NCI-H187 treated with DMSO at 0.1 percent for 48 hours (cell line): ENCODE measurements at regions not wholly inside any gene's neighbourhood (a gene's known extent, or its start where the extent isn't known, plus 50 kb on each side); places are given as distances from the start of the nearest gene placed in this dataset.
"Not testable (repeated sequence)": the region's sequence is repeated elsewhere in the genome, so short reads cannot be mapped to it uniquely, and the experiment has no call there.

ENCODE experiments used
- DNase-seq: peaks from one replicate; lab custom pipeline; 2025; lab: John Stamatoyannopoulos, UW

GRCh38 chr16:64297863-64298600 is 823.8 kb downstream of the CDH11 start:
- DNase-seq = no peak

GRCh38 chr16:64295466-64295865 is 826.4 kb downstream of the CDH11 start:
- no peak for DNase-seq

GRCh38 chr16:64292953-64293352 is 828.9 kb downstream of the CDH11 start:
- DNase-seq = no peak

- DNase-seq = no peak
These were observed 829.7 kb downstream of the CDH11 start for GRCh38 chr16:64292161-64292560.

- DNase-seq = no peak
These were observed 831.4 kb downstream of the CDH11 start for GRCh38 chr16:64290461-64290860.

- no peak for DNase-seq
These were observed 834.0 kb downstream of the CDH11 start for GRCh38 chr16:64287655-64288528.

- no peak for DNase-seq
These were observed 839.7 kb downstream of the CDH11 start for GRCh38 chr16:64282181-64282580.

GRCh38 chr16:64280317-64280716 is 841.5 kb downstream of the CDH11 start:
- DNase-seq = no peak

GRCh38 chr16:64278196-64278595 is 843.7 kb downstream of the CDH11 start:
- no peak for DNase-seq

- DNase-seq = no peak
These were observed 845.2 kb downstream of the CDH11 start for GRCh38 chr16:64276646-64277045.

GRCh38 chr16:64272028-64272427 is 849.8 kb downstream of the CDH11 start:
- no peak for DNase-seq

- no peak for DNase-seq
These were observed 852.1 kb downstream of the CDH11 start for GRCh38 chr16:64269756-64270155.

- DNase-seq = no peak
These were observed 856.1 kb downstream of the CDH11 start for GRCh38 chr16:64265756-64266155.

GRCh38 chr16:64260631-64261401 is 861.0 kb downstream of the CDH11 start:
- DNase-seq = not testable (repeated sequence)

- DNase-seq = no peak
These were observed 867.2 kb downstream of the CDH11 start for GRCh38 chr16:64254443-64255367.

- no peak for DNase-seq
These were observed 868.3 kb downstream of the CDH11 start for GRCh38 chr16:64253525-64253924.

- no peak for DNase-seq
These were observed 868.8 kb downstream of the CDH11 start for GRCh38 chr16:64253096-64253495.

GRCh38 chr16:64251742-64252141 is 870.1 kb downstream of the CDH11 start:
- DNase-seq = no peak

GRCh38 chr16:64250866-64251265 is 871.0 kb downstream of the CDH11 start:
- DNase-seq = no peak

GRCh38 chr16:64242492-64242891 is 879.4 kb downstream of the CDH11 start:
- DNase-seq = no peak

- no peak for DNase-seq
These were observed 881.3 kb downstream of the CDH11 start for GRCh38 chr16:64240586-64240985.
